Endothelial cell of umbilical vein (primary cell): ENCODE measurements at regions not wholly inside any gene's neighbourhood (a gene's known extent, or its start where the extent isn't known, plus 50 kb on each side); places are given as distances from the start of the nearest gene placed in this dataset.

Experiments
- BruUV-seq: library from RNA; stranded (reverse); fragments of 400-500 nt; replicated peaks from 2 replicates; lab custom pipeline; 2021; lab: Mats Ljungman, UMichigan
- CTCF ChIA-PET: fragments of 300-600, 350-600 bp; sonication (Branson Sonifier 250); formaldehyde crosslinking; loops from one replicate; lab custom pipeline; 2021; ENCODE audit warnings: antibody characterized with exemption, inconsistent platforms; lab: Charles Lee
- POLR2A ChIA-PET: fragments of 300-600, 350-600 bp; sonication (Branson Sonifier 250); formaldehyde crosslinking; loops from one replicate; lab custom pipeline; 2021; ENCODE audit warnings: antibody characterized with exemption, inconsistent platforms; lab: Charles Lee
- DNase-seq: peaks from one replicate; pipeline ENCODE4 v3.0.0-alpha.2; 2011; ENCODE audit warnings: low read depth, low spot score
- FAIRE-seq: peaks from 2 replicates; lab custom pipeline; 2011; peaks lifted over from hg19 to GRCh38; lab: Jason Lieb, UNC
- H2AFZ ChIP-seq: 2 replicates; pipeline ENCODE4 v1.6.0; 2012; ENCODE audit warnings: low read depth, low read length, control low read depth, inconsistent platforms
- H3K27ac ChIP-seq: 2 replicates; pipeline ENCODE4 v1.5.1; 2011; ENCODE audit warnings: low read depth, mild to moderate bottlenecking, control low read depth, low read length, moderate library complexity; ENCODE audit not compliant: insufficient read depth
- H3K27me3 ChIP-seq, 2 experiments: 2 replicates each; pipeline versions ENCODE4 v1.6.0 to v1.6.1; 2011; ENCODE audit warnings: low read length in 2 of 2, mixed read lengths in 1 of 2; ENCODE audit not compliant: control insufficient read depth in 2 of 2, insufficient read depth in 2 of 2
- H3K36me3 ChIP-seq, 2 experiments: 2 replicates in 1 of 2; 3 replicates in 1 of 2; pipeline ENCODE4 v1.5.1; 2011; ENCODE audit warnings: low read length in 2 of 2, mild to moderate bottlenecking in 1 of 2, moderate library complexity in 1 of 2; ENCODE audit not compliant: control insufficient read depth in 2 of 2, insufficient read depth in 2 of 2; ENCODE audit errors: extremely low read depth in 1 of 2
- H3K4me1 ChIP-seq: 3 replicates; pipeline ENCODE4 v1.5.1; 2011; ENCODE audit warnings: mild to moderate bottlenecking, low read length; ENCODE audit not compliant: control insufficient read depth, insufficient read depth; ENCODE audit errors: extremely low read depth
- H3K4me2 ChIP-seq: 2 replicates; pipeline ENCODE4 v1.6.1; 2011; ENCODE audit warnings: low read length, control low read depth, mixed read lengths; ENCODE audit not compliant: insufficient read depth
- H3K4me3 ChIP-seq, 3 experiments: fragments of 200-600 bp in 1 of 3; sonication (generic), shearing (Covaris generic) in 1 of 3; replicated peaks in 1 of 3; 2 replicates each; pipeline ENCODE4 v1.5.1; 2011 to 2016; ENCODE audit warnings: control low read depth in 3 of 3, low read length in 3 of 3, mild to moderate bottlenecking in 2 of 3, inconsistent platforms in 1 of 3, low read depth in 1 of 3, moderate library complexity in 1 of 3; ENCODE audit not compliant: insufficient read depth in 1 of 3
- H3K79me2 ChIP-seq: 2 replicates; pipeline ENCODE4 v1.6.0; 2012; ENCODE audit warnings: low read length, inconsistent platforms; ENCODE audit not compliant: control insufficient read depth, insufficient read depth
- H3K9ac ChIP-seq: replicated peaks from 2 replicates; pipeline ENCODE3; 2011; ENCODE audit warnings: low read length, control low read depth; ENCODE audit not compliant: insufficient read depth; ENCODE audit errors: extremely low read depth
- H3K9me1 ChIP-seq: replicated peaks from 3 replicates; pipeline ENCODE4 v1.6.0; 2011; ENCODE audit warnings: mild to moderate bottlenecking, low read length; ENCODE audit not compliant: control insufficient read depth, insufficient read depth; ENCODE audit errors: extremely low read depth
- H3K9me3 ChIP-seq: replicated peaks from 2 replicates; pipeline ENCODE4 v1.5.1; 2012; ENCODE audit warnings: low read length, inconsistent platforms; ENCODE audit not compliant: control insufficient read depth, insufficient read depth
- H4K20me1 ChIP-seq: replicated peaks from 2 replicates; pipeline ENCODE3; 2011; ENCODE audit warnings: mild to moderate bottlenecking, low read length; ENCODE audit not compliant: control insufficient read depth, insufficient read depth; ENCODE audit errors: extremely low read depth
- CTCF ChIP-seq, 2 donors: IDR thresholded peaks; 1 replicate in 1 of 2; 2 replicates in 1 of 2; pipeline ENCODE4 v1.5.1; 2011; ENCODE audit warnings: low read length in 2 of 2, mild to moderate bottlenecking in 2 of 2, moderate library complexity in 2 of 2, control low read depth in 1 of 2, inconsistent platforms in 1 of 2, low read depth in 1 of 2; ENCODE audit not compliant: insufficient read depth in 1 of 2; ENCODE audit errors: extremely low read depth in 1 of 2
- EZH2 ChIP-seq: IDR thresholded peaks from 2 replicates; pipeline ENCODE4 v1.6.1; 2012; ENCODE audit warnings: borderline replicate concordance, low read depth, mild to moderate bottlenecking, moderate library complexity, low read length, inconsistent platforms; ENCODE audit not compliant: severe bottlenecking
- GATA2 ChIP-seq: IDR thresholded peaks from 2 replicates; pipeline ENCODE4 v1.7.0; 2011; ENCODE audit warnings: low read depth, mild to moderate bottlenecking, moderate library complexity, mixed read lengths, low read length; ENCODE audit not compliant: insufficient read length, insufficient read depth
- JUN ChIP-seq: IDR thresholded peaks from 2 replicates; pipeline ENCODE4 v1.6.1; 2011; ENCODE audit warnings: borderline replicate concordance, low read depth; ENCODE audit not compliant: insufficient read length, insufficient read depth
- MYC ChIP-seq: IDR thresholded peaks from one replicate; pipeline ENCODE4 v1.6.1; 2011; ENCODE audit warnings: mild to moderate bottlenecking, low read depth, low read length
- POLR2A ChIP-seq: IDR thresholded peaks from 2 replicates; pipeline ENCODE4 v1.6.1; 2012; ENCODE audit warnings: low read depth, mild to moderate bottlenecking, control low read depth, low read length
- POLR2AphosphoS5 ChIP-seq: IDR thresholded peaks from 2 replicates; pipeline ENCODE4 v1.6.1; 2012; ENCODE audit warnings: low read depth, mild to moderate bottlenecking, control low read depth, low read length, moderate library complexity; ENCODE audit not compliant: insufficient read depth
- dilution Hi-C: fragments of 300-500 bp; cut with MboI; formaldehyde crosslinking; loops from one replicate; pipeline ENCODE4 v1.15.0; 2019; ENCODE audit warnings: low sequenced_read_pairs; ENCODE audit not compliant: extremely low pct_ligation_motif_present
- intact Hi-C: fragments of 100-400 bp; cut with micrococcal nuclease; formaldehyde crosslinking; loops from one replicate; pipeline ENCODE4 v1.10.0; 2022
- TF ChIP-seq, protein P1 (sequence below): IDR thresholded peaks from 2 replicates; pipeline ENCODE4 v1.6.1; 2011; ENCODE audit not compliant: insufficient read depth, insufficient read length

DNA sequence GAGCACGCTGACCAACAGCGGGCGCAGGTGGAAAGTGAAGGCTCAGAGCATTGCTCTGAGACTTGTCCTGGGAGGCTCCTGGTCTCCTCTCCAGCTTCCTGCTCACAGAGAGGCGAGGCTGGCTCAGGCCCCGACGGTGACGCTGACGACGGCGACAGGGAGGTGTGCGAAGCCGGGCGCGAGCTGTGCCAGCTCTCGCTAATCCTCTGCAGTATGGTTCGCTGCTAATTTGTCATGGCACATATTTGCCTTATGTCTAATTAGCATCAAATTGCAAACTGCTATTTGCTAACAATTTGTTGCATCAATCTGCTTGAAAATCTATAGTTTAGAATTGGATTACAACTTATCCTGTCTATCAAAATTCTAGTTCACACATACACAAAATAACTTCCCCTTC, 469.8 kb upstream of the ZNF507 start:
- H3K36me3 ChIP-seq: no peaks in the 10 kb centered on the region
- dilution Hi-C loops (no loop called here), intact Hi-C loops (no loop called here)

More for the DNA sequence above, 469.8 kb upstream of the ZNF507 start:
- H3K9me1 ChIP-seq: no peaks in the 10 kb centered on the region
- H3K9ac ChIP-seq: no peak overlapping the region
- no peaks in the 10 kb centered on the region for H4K20me1 ChIP-seq
- no peak overlapping the region for H3K27ac ChIP-seq
- no peak overlapping the region for H3K4me3 ChIP-seq
- H3K4me2 ChIP-seq: no peak overlapping the region
- H3K4me1 ChIP-seq: no peaks in the 10 kb centered on the region
- BruUV-seq: no TSS peak
- H3K79me2 ChIP-seq: no peaks in the 10 kb centered on the region
- DNase-seq (no peak), FAIRE-seq (no peak)
- H2AFZ ChIP-seq: no peak overlapping the region
- TF ChIP-seq, protein P1, sequence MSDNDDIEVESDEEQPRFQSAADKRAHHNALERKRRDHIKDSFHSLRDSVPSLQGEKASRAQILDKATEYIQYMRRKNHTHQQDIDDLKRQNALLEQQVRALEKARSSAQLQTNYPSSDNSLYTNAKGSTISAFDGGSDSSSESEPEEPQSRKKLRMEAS: no peak
- TF ChIP-seq CTCF (IDR thresholded peaks at IDR 0.05; ENCODE audit: extremely low read depth in 1 of 2, insufficient read depth in 1 of 2, low read depth in 1 of 2, low read length in 2 of 2) (no peak), MYC (no peak), POLR2A (no peak), EZH2 (no peak), GATA2 (no peak), JUN (no peak), POLR2AphosphoS5 (no peak)
- no peaks in the 10 kb centered on the region for H3K27me3 ChIP-seq
- POLR2A ChIA-PET: no interaction called here
- peaks cover 12% of the 10 kb centered on the region for H3K9me3 ChIP-seq
- CTCF ChIA-PET: no interaction called here
